ENCODE measurements at regions not wholly inside any gene's neighbourhood (a gene's known extent, or its start where the extent isn't known, plus 50 kb on each side); places are given as distances from the start of the nearest gene placed in this dataset.
A peak's percentile ranks its signal among the peaks of the same experiment; 100 is the strongest.
"Not testable (repeated sequence)": the region's sequence is repeated elsewhere in the genome, so short reads cannot be mapped to it uniquely, and the experiment has no call there.

- H3K4me1 Mint-ChIP-seq (ENCODE audit: low read depth), result peaks cover 75% of the 10 kb centered on the region
- H3K36me3 Mint-ChIP-seq (ENCODE audit: insufficient read depth in 2 of 2), result peaks cover 16 to 18% of the 10 kb centered on the region in 2 donors
- peak overlapping the region; percentile 84 to 87 for H3K4me3 Mint-ChIP-seq
- ATAC-seq (replicated peaks in 1 of 2), result no peak
- H3K9me3 Mint-ChIP-seq, result no peaks in the 10 kb centered on the region
- DNase-seq, result no peak
- H3K27ac Mint-ChIP-seq, result no peak overlapping the region
- H3K27me3 Mint-ChIP-seq (ENCODE audit: low read depth), result no peaks in the 10 kb centered on the region
These were observed 51.3 kb upstream of the SUB1 start for GRCh38 chr5:32534041-32534440.

GRCh38 chr5:32531885-32532520, 53.4 kb upstream of the SUB1 start:
- DNase-seq (peak; percentile 65 to 66), ATAC-seq (replicated peaks in 1 of 2) (peak; percentile 84 to 88)
- H3K36me3 Mint-ChIP-seq (ENCODE audit: insufficient read depth in 2 of 2), result peaks cover 14 to 18% of the 10 kb centered on the region in 2 donors
- peak overlapping the region; percentile 84 to 87 for H3K4me3 Mint-ChIP-seq
- no peaks in the 10 kb centered on the region for H3K27me3 Mint-ChIP-seq (ENCODE audit: low read depth)
- H3K4me1 Mint-ChIP-seq (ENCODE audit: low read depth), result peaks cover 56% of the 10 kb centered on the region
- peak overlapping the region; percentile 95 for H3K27ac Mint-ChIP-seq
- no peaks in the 10 kb centered on the region for H3K9me3 Mint-ChIP-seq

DNA sequence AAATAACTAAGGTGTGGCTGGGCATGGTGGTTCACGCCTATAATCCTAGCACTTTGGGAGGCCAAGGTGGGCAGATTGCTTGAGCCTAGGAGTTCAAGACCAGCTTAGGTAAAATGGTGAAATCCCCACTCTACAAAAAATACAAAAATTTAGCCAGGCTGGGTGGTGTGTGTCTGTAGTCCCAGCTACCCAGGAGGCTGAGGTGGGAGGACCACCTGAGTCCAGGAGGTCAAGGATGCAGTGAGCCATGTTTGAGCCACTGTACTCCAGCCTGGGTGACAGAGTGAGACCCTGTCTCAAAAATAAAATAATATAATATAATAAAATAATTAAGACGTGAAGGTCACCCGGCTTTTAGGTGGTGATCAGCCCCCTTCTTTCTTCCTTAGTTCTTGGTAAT, 58.0 kb upstream of the SUB1 start:
- DNase-seq; H3K36me3 Mint-ChIP-seq (ENCODE audit: insufficient read depth in 2 of 2); ATAC-seq (replicated peaks in 1 of 2): not testable (repeated sequence)

GRCh38 chr5:32526810-32527209, 58.5 kb upstream of the SUB1 start:
- DNase-seq (no peak), ATAC-seq (replicated peaks in 1 of 2) (no peak)
- Mint-ChIP-seq H3K36me3 (ENCODE audit: insufficient read depth in 2 of 2) (peaks cover 3% of the 10 kb centered on the region in 2 donors), H3K4me3 (no peak overlapping the region), H3K9me3 (no peaks in the 10 kb centered on the region), H3K27me3 (ENCODE audit: low read depth) (no peaks in the 10 kb centered on the region), H3K4me1 (ENCODE audit: low read depth) (peaks cover 38% of the 10 kb centered on the region), H3K27ac (peak overlapping the region; percentile 30)

More for the DNA sequence above, 58.0 kb upstream of the SUB1 start:
- H3K9me3 Mint-ChIP-seq; H3K27ac Mint-ChIP-seq; H3K27me3 Mint-ChIP-seq (ENCODE audit: low read depth); H3K4me3 Mint-ChIP-seq: not testable (repeated sequence)
- H3K4me1 Mint-ChIP-seq (ENCODE audit: low read depth), result peaks cover 40% of the 10 kb centered on the region

GRCh38 chr5:32523625-32524024, 61.7 kb upstream of the SUB1 start:
- no peaks in the 10 kb centered on the region for H3K36me3 Mint-ChIP-seq (ENCODE audit: insufficient read depth in 2 of 2)
- H3K4me1 Mint-ChIP-seq (ENCODE audit: low read depth), result peaks cover 25% of the 10 kb centered on the region
- no peak overlapping the region for H3K4me3 Mint-ChIP-seq
- no peak overlapping the region for H3K27ac Mint-ChIP-seq
- ATAC-seq (replicated peaks in 1 of 2), result no peak
- DNase-seq, result no peak
- no peaks in the 10 kb centered on the region for H3K27me3 Mint-ChIP-seq (ENCODE audit: low read depth)
- no peaks in the 10 kb centered on the region for H3K9me3 Mint-ChIP-seq

DNA sequence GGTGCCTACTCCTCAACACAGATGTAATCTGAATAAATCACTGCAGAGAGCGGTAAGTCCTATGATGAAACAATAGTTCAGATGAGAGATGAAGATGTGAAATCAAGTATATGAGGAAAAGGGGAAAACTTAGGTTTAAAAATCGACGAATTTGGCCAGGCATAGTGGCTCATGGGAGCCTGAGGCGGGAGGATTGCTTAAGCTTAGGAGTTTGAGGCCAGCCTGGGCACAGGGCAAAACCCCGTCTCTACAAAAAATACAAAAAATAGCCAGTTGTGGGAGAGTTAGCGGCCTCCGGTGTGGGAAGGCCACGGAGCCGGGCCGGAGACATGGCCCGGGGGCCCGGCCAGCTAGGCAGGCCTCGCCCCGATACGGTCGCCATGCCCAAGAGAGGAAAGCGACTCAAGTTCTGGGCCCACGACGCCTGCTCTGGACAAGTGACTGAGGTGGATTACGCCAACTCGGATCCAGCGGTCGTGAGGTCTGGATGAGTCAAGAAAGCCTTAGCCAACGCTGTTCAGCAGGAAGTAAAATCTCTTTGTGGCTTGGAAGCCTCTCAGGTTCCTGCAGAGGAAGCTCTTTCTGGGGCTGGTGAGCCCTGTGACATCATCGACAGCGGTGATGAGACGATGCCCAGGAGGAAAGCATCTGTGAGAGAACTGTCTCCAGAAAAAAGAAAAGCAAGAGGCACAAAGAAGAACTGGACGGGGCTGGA, 62.8 kb upstream of the SUB1 start:
- no peaks in the 10 kb centered on the region for H3K36me3 Mint-ChIP-seq (ENCODE audit: insufficient read depth in 2 of 2)
- ATAC-seq (replicated peaks in 1 of 2), result peak; percentile 90 to 95
- no peaks in the 10 kb centered on the region for H3K27me3 Mint-ChIP-seq (ENCODE audit: low read depth)
- no peaks in the 10 kb centered on the region for H3K9me3 Mint-ChIP-seq
- H3K4me3 Mint-ChIP-seq, result no peak overlapping the region
- peaks cover 25% of the 10 kb centered on the region for H3K4me1 Mint-ChIP-seq (ENCODE audit: low read depth)
- peak; percentile 32 to 43 for DNase-seq
- no peak overlapping the region for H3K27ac Mint-ChIP-seq

DNA sequence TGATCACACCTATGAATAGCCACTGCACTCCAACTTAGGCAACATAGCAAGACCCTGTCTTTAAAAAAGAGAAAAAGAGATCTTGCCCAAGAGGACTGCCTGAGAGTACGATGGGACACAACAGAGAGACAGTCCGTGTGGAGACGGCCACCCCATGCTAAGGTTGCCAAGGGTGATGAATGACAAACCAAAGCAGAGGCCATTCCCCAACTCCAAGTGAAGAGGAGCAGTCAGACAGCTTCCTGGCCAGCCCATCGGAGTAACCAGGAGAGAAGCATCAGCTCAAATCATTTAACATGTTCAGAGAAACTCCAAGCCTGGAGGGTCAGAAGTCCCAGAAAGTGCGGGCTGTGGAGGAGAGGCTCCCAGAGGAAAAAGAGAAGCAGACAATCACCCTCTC, 63.9 kb upstream of the SUB1 start:
- Mint-ChIP-seq H3K4me3 (no peak overlapping the region), H3K27me3 (ENCODE audit: low read depth) (no peaks in the 10 kb centered on the region), H3K9me3 (no peaks in the 10 kb centered on the region), H3K27ac (no peak overlapping the region), H3K36me3 (ENCODE audit: insufficient read depth in 2 of 2) (no peaks in the 10 kb centered on the region), H3K4me1 (ENCODE audit: low read depth) (peaks cover 19% of the 10 kb centered on the region)
- DNase-seq (no peak), ATAC-seq (replicated peaks in 1 of 2) (no peak)

DNA sequence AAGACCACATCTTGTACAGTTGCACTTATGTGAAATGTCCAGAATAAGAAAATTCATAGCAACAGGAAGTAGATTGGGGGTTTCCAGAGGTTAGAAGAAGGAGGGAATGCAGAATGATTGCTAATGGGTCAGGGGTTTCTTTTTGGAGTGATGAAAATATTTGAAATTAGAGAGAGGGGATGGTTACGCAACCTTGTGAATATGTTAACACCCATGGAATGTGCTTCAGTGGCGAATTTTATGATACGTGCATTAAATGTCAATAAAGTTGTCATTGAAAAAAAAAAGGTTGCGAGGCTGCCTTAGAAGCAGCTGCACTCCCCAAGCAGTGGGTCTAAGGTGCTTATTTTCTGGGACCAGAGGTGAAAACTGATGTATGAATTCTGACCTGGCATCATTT, 64.4 kb upstream of the SUB1 start:
- H3K27ac Mint-ChIP-seq, result no peak overlapping the region
- ATAC-seq (replicated peaks in 1 of 2), result no peak
- H3K36me3 Mint-ChIP-seq (ENCODE audit: insufficient read depth in 2 of 2), result no peaks in the 10 kb centered on the region
- H3K4me3 Mint-ChIP-seq, result no peak overlapping the region
- peaks cover 19% of the 10 kb centered on the region for H3K4me1 Mint-ChIP-seq (ENCODE audit: low read depth)
- no peaks in the 10 kb centered on the region for H3K9me3 Mint-ChIP-seq
- no peak for DNase-seq
- no peaks in the 10 kb centered on the region for H3K27me3 Mint-ChIP-seq (ENCODE audit: low read depth)

GRCh38 chr5:32520356-32520755, 65.0 kb upstream of the SUB1 start:
- no peak overlapping the region for H3K27ac Mint-ChIP-seq
- H3K4me1 Mint-ChIP-seq (ENCODE audit: low read depth), result peaks cover 19% of the 10 kb centered on the region
- ATAC-seq (replicated peaks in 1 of 2) (no peak), DNase-seq (no peak)
- no peak overlapping the region for H3K4me3 Mint-ChIP-seq
- H3K36me3 Mint-ChIP-seq (ENCODE audit: insufficient read depth in 2 of 2), result no peaks in the 10 kb centered on the region
- H3K9me3 Mint-ChIP-seq, result no peaks in the 10 kb centered on the region
- H3K27me3 Mint-ChIP-seq (ENCODE audit: low read depth), result no peaks in the 10 kb centered on the region

DNA sequence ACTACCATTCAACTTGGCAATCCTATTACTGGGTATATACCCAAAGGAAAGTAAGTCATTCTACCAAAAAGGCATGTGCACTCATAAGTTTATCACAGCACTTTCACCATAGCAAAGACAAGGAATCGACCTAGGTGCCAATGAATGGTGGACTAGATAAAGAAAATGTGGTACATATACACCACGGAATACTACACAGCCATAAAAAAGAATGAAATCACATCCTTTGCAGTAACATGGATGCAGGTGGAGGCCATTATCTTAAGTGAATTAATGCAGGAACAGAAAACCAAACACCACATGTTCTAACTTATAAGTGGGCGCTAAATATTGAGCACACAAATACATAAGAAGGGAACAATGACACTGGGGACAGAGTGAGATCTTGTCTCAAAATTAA, 65.8 kb upstream of the SUB1 start:
- no peak overlapping the region for H3K27ac Mint-ChIP-seq
- no peak overlapping the region for H3K4me3 Mint-ChIP-seq
- H3K36me3 Mint-ChIP-seq (ENCODE audit: insufficient read depth in 2 of 2), result no peaks in the 10 kb centered on the region
- DNase-seq, result no peak
- no peaks in the 10 kb centered on the region for H3K27me3 Mint-ChIP-seq (ENCODE audit: low read depth)
- no peaks in the 10 kb centered on the region for H3K9me3 Mint-ChIP-seq
- ATAC-seq (replicated peaks in 1 of 2), result no peak
- peaks cover 19% of the 10 kb centered on the region for H3K4me1 Mint-ChIP-seq (ENCODE audit: low read depth)

DNA sequence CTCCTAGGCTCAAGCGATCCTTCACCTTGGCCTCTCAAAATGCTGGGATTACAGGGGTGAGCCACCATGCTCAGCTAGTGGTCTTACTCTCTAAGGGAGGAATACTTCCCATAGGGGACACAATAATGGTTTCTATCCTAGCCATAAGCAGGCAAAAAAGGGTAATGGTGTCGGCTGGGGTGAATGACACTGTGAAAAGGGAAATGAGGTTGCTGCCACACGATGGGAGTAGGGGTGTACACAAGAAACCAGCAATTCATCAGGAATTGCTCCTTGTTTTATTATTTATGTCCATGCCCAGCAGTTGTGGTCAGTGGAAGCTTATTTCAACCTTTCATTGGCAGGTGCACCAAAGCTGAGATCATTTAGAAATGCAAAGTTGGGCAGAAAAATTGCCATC, 70.3 kb upstream of the ZFR start:
- ATAC-seq (replicated peaks in 1 of 2), result no peak

DNA sequence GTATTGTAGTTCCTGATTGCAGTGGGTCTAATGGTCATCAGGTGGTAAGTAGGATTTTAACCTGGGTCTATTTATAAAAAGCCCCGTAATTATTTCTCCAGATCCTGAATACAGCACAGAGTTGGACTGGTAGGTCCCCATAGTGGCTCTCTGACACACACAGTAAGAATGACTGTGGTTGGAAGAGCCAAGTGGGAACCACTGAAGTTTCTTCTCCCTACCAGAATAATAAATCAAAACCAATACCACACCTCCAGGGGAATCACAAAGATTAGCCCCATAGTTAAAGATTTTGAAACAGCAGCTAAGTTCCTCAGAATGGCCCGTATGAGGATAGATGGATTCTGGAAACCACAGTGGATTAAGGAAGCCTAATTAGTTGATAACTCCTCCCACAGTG, 68.4 kb upstream of the ZFR start:
- no peaks in the 10 kb centered on the region for H3K36me3 Mint-ChIP-seq (ENCODE audit: insufficient read depth in 2 of 2)
- no peaks in the 10 kb centered on the region for H3K4me1 Mint-ChIP-seq (ENCODE audit: low read depth)
- DNase-seq (no peak), ATAC-seq (replicated peaks in 1 of 2) (no peak)
- no peak overlapping the region for H3K4me3 Mint-ChIP-seq
- no peaks in the 10 kb centered on the region for H3K9me3 Mint-ChIP-seq
- no peak overlapping the region for H3K27ac Mint-ChIP-seq
- no peaks in the 10 kb centered on the region for H3K27me3 Mint-ChIP-seq (ENCODE audit: low read depth)

More for the DNA sequence above, 70.3 kb upstream of the ZFR start:
- Mint-ChIP-seq H3K27me3 (ENCODE audit: low read depth) (no peaks in the 10 kb centered on the region), H3K27ac (no peak overlapping the region), H3K36me3 (ENCODE audit: insufficient read depth in 2 of 2) (no peaks in the 10 kb centered on the region), H3K4me3 (no peak overlapping the region), H3K9me3 (no peaks in the 10 kb centered on the region), H3K4me1 (ENCODE audit: low read depth) (no peaks in the 10 kb centered on the region)
- no peak for DNase-seq

- Mint-ChIP-seq H3K36me3 (ENCODE audit: insufficient read depth in 2 of 2) (no peaks in the 10 kb centered on the region), H3K27me3 (ENCODE audit: low read depth) (no peaks in the 10 kb centered on the region), H3K4me3 (no peak overlapping the region), H3K9me3 (no peaks in the 10 kb centered on the region), H3K4me1 (ENCODE audit: low read depth) (no peaks in the 10 kb centered on the region), H3K27ac (no peak overlapping the region)
- no peak for DNase-seq
- peak; percentile 50 to 63 for ATAC-seq (replicated peaks in 1 of 2)
These were observed 67.3 kb upstream of the ZFR start for GRCh38 chr5:32511776-32512374.
